Peyer's patch (tissue), 4 donors: ENCODE measurements at regions not wholly inside any gene's neighbourhood (a gene's known extent, or its start where the extent isn't known, plus 50 kb on each side); places are given as distances from the start of the nearest gene placed in this dataset.
"Not testable (repeated sequence)": the region's sequence is repeated elsewhere in the genome, so short reads cannot be mapped to it uniquely, and the experiment has no call there.

ENCODE experiments used
- CTCF ChIP-seq, 6 experiments: fragments of 450-650 bp in 4 of 6; fragments of 200-600 bp in 2 of 6; sonication (generic) in 1 of 6; IDR thresholded peaks; one replicate each; pipeline ENCODE4 v1.5.1; 2017 to 2019; ENCODE audit warnings: antibody characterized with exemption in 6 of 6, mild to moderate bottlenecking in 3 of 6, moderate library complexity in 1 of 6
- POLR2A ChIP-seq, 2 donors: fragments of 450-650 bp; IDR thresholded peaks; one replicate each; pipeline ENCODE4 v1.5.1; 2017; ENCODE audit warnings: antibody characterized with exemption in 2 of 2, mild to moderate bottlenecking in 2 of 2, moderate library complexity in 2 of 2

GRCh38 chrX:85703233-85703632 lies 323.8 kb upstream of the POF1B start:
- TF ChIP-seq CTCF, POLR2A (IDR thresholded peaks at IDR 0.05): not testable (repeated sequence)
